Gastroesophageal sphincter (tissue), 4 donors: ENCODE measurements at regions not wholly inside any gene's neighbourhood (a gene's known extent, or its start where the extent isn't known, plus 50 kb on each side); places are given as distances from the start of the nearest gene placed in this dataset.

Source experiments
- ATAC-seq: fragments of 150-250 bp; one replicate; pipeline ENCODE4 v1.9.1; 2016; ENCODE audit warnings: mild to moderate bottlenecking, moderate library complexity
- H3K27ac ChIP-seq, 4 donors: fragments of 200-600 bp; sonication (generic) in 3 of 4; 1 replicate in 3 of 4; 2 replicates in 1 of 4; pipeline ENCODE4 v1.5.1; 2016 to 2019
- H3K27me3 ChIP-seq: fragments of 200-600 bp; sonication (generic); one replicate; pipeline ENCODE4 v1.5.1; 2019
- H3K36me3 ChIP-seq, 2 donors: fragments of 200-600 bp; sonication (generic); one replicate each; pipeline ENCODE4 v1.5.1; 2019; ENCODE audit warnings: control low read depth in 1 of 2
- H3K4me1 ChIP-seq, 3 donors: fragments of 200-600 bp; sonication (generic); 1 replicate in 2 of 3; 2 replicates in 1 of 3; pipeline ENCODE4 v1.5.1; 2016 to 2019; ENCODE audit warnings: control low read depth in 2 of 3
- H3K4me3 ChIP-seq, 2 donors: fragments of 200-600 bp; sonication (generic); one replicate each; pipeline ENCODE4 v1.5.1; 2019; ENCODE audit warnings: mild to moderate bottlenecking in 1 of 2, moderate library complexity in 1 of 2
- H3K9me3 ChIP-seq, 3 donors: fragments of 200-600 bp; sonication (generic); one replicate each; pipeline ENCODE4 v1.5.1; 2017 to 2019; ENCODE audit warnings: control low read depth in 2 of 3
- EP300 ChIP-seq: sonication (generic); formaldehyde crosslinking; IDR thresholded peaks from one replicate; pipeline ENCODE4 v1.6.1; 2017; ENCODE audit warnings: antibody characterized with exemption, mild to moderate bottlenecking
- POLR2A ChIP-seq, 2 donors: fragments of 450-650 bp; IDR thresholded peaks; one replicate each; pipeline ENCODE4 v1.6.1; 2017; ENCODE audit warnings: antibody characterized with exemption in 2 of 2, mild to moderate bottlenecking in 2 of 2, moderate library complexity in 1 of 2
- POLR2AphosphoS5 ChIP-seq: sonication (generic); formaldehyde crosslinking; IDR thresholded peaks from one replicate; pipeline ENCODE4 v1.6.1; 2017; ENCODE audit warnings: antibody characterized with exemption
- WGBS, 2 donors: methylation state at CpG; one replicate each; pipeline ENCODE4 v1.1.5; 2018; ENCODE audit warnings: low coverage in 1 of 2; 5-methylcytosine and 5-hydroxymethylcytosine counted together
- TF ChIP-seq, protein P1 (sequence below), 4 experiments: fragments of 200-600 bp in 2 of 4; fragments of 450-650 bp in 2 of 4; sonication (generic) in 1 of 4; IDR thresholded peaks; one replicate each; pipeline ENCODE4 v1.5.1; 2017 to 2019; ENCODE audit warnings: antibody characterized with exemption in 4 of 4, mild to moderate bottlenecking in 2 of 4, moderate library complexity in 2 of 4

DNA sequence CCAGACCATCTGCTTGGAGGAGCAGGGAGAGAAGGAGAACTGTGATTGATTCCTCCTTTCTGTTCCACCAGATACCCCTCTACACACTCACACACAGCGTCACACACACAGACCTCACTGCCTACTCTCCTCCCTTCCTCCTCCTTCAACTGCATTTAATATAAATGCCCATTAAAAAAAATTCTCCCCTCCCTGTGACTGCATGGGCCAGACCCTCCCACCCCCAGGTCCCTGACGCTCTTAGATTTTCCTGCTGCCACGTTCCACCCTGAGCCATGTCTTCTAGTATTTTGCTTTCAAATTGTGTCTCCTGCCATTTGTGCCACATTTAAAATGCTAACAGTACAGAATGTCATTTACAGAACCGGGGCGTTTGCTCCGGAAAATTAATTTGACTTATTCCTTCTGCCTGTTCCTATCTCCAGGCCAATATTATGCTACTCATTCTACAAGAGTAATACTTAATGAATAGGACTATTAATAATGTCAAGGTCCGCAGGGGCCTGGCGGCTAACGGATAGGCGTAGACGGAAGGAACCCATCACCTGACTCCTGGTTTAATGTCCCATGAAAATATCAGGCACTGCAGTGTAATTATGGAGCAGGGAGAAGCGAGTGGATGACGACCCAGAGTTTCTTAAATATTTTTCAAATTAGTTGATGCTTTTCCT, 100.2 kb downstream of the MRM1 start:
- 72 to 78% methylated on average over 10 to 13 of the region's 13 CpGs for WGBS, 2 donors
- no peak for ATAC-seq
- Histone ChIP-seq H3K4me3 (no peak overlapping the region), H3K36me3 (no peaks in the 10 kb centered on the region), H3K4me1 (peaks cover 0 to 6% (median 0%) of the 10 kb centered on the region in 3 donors), H3K27ac (no peak overlapping the region), H3K9me3 (no peaks in the 10 kb centered on the region), H3K27me3 (peaks cover 92% of the 10 kb centered on the region)
- TF ChIP-seq, protein P1, sequence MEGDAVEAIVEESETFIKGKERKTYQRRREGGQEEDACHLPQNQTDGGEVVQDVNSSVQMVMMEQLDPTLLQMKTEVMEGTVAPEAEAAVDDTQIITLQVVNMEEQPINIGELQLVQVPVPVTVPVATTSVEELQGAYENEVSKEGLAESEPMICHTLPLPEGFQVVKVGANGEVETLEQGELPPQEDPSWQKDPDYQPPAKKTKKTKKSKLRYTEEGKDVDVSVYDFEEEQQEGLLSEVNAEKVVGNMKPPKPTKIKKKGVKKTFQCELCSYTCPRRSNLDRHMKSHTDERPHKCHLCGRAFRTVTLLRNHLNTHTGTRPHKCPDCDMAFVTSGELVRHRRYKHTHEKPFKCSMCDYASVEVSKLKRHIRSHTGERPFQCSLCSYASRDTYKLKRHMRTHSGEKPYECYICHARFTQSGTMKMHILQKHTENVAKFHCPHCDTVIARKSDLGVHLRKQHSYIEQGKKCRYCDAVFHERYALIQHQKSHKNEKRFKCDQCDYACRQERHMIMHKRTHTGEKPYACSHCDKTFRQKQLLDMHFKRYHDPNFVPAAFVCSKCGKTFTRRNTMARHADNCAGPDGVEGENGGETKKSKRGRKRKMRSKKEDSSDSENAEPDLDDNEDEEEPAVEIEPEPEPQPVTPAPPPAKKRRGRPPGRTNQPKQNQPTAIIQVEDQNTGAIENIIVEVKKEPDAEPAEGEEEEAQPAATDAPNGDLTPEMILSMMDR (IDR thresholded peaks at IDR 0.05) = no peak
- no peak for TF ChIP-seq EP300
- TF ChIP-seq POLR2AphosphoS5 = no peak
- TF ChIP-seq POLR2A (IDR thresholded peaks at IDR 0.05) = no peak

DNA sequence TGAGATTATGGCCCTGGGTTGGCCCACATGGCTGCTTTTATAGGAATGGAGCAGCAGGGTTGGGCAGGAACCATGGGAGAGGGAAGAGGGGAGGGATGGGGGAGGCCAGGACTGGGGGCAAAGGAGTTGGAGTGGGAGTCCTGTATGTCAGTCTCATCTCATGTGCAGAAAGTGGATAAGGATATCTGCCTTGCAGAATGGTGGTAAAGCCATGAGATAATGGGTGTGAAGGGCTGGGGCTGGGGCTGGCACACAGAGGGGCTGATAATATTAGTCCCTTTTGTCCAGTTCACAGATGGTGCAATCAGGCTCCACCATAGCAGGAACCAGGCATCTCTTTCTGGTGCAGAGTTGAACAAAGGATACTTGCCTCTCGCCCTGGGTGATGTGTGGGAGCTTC, 101.3 kb downstream of the MRM1 start:
- Histone ChIP-seq H3K36me3 (no peaks in the 10 kb centered on the region), H3K27me3 (peaks cover 87% of the 10 kb centered on the region), H3K27ac (no peak overlapping the region), H3K4me1 (peaks cover 0 to 6% (median 0%) of the 10 kb centered on the region in 3 donors), H3K4me3 (no peak overlapping the region), H3K9me3 (no peaks in the 10 kb centered on the region)
- TF ChIP-seq POLR2AphosphoS5 = no peak
- TF ChIP-seq, protein P1 (IDR thresholded peaks at IDR 0.05) = no peak
- no peak for TF ChIP-seq EP300
- no peak for TF ChIP-seq POLR2A (IDR thresholded peaks at IDR 0.05)
- ATAC-seq = no peak
- 80% methylated on average over 1 of the region's 1 CpG; no CpG with 5 or more reads in 1 of the 2 donors for WGBS, 2 donors

DNA sequence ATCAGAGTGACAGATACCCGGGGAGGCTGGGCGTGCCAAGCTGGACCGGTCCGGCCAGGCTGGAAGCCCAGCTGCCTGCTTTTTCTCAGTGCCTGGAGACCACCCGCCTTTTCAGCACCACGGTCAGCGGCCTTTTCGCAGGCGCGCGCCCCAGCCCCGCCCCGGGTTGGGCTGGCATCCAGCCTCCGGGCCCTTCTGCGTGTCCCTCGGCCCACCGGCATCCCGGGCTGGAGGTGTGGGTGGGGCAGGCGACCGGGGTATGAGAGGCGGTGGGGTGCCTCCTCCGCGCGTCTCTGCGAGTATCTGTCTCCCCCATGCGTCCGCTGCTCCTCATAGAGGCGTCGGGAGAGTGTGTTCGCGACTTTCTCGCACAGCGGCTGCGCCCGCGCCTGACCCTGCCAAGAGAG, 102.5 kb downstream of the MRM1 start:
- 20% methylated on average over 1 of the region's 36 CpGs; no CpG with 5 or more reads in 1 of the 2 donors for WGBS, 2 donors
- Histone ChIP-seq H3K4me3 (no peak overlapping the region), H3K4me1 (peaks cover 0 to 6% (median 0%) of the 10 kb centered on the region in 3 donors), H3K9me3 (no peaks in the 10 kb centered on the region), H3K27me3 (peaks cover 75% of the 10 kb centered on the region), H3K36me3 (no peaks in the 10 kb centered on the region), H3K27ac (no peak overlapping the region)
- TF ChIP-seq POLR2AphosphoS5 (no peak), POLR2A (IDR thresholded peaks at IDR 0.05) (no peak)
- TF ChIP-seq, protein P1 (IDR thresholded peaks at IDR 0.05) = no peak
- no peak for ATAC-seq

DNA sequence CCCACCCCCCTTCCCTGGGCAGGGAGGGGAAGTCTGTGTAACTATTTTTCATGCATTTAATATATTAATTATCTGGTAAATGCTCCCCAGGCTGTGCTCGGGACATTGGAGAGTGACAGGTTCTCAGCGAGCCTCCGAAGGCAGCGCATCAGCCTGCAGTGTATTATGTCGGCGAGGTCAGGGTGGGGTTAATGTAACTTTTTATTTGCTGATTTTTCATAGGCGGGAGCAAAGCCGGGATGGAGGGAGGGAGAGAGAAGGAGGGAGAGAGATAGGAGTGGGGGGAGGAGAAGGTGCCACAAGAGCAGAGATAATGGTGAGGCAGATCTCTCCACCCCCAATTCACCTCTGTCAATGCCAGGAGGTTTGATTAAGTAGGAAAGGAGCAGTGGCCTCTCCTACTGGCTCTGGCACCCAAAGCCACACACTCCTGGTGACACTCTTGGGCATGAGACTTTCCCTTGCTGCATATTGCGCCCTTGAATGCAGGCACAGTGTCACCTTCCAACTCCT, 104.0 kb downstream of the MRM1 start:
- WGBS, 2 donors = 57 to 58% methylated on average over 3 to 6 of the region's 9 CpGs
- Histone ChIP-seq H3K9me3 (no peaks in the 10 kb centered on the region), H3K4me3 (no peak overlapping the region), H3K27ac (no peak overlapping the region), H3K36me3 (no peaks in the 10 kb centered on the region), H3K4me1 (peaks cover 0 to 6% (median 0%) of the 10 kb centered on the region in 3 donors), H3K27me3 (peaks cover 63% of the 10 kb centered on the region)
- TF ChIP-seq POLR2AphosphoS5 = no peak
- TF ChIP-seq, protein P1 (IDR thresholded peaks at IDR 0.05) = no peak
- ATAC-seq = no peak
